ENCODE measurements at regions not wholly inside any gene's neighbourhood (a gene's known extent, or its start where the extent isn't known, plus 50 kb on each side); places are given as distances from the start of the nearest gene placed in this dataset.

- TF ChIP-seq CTCF (IDR thresholded peaks at IDR 0.05 in 4 of 5, conservative IDR thresholded peaks at IDR 0.05 in 1 of 5) (no peak), POLR2A (IDR thresholded peaks at IDR 0.05) (no peak)
Measured at GRCh38 chr12:97778111-97778510, 315.5 kb downstream of the RMST start.
